ENCODE measurements at regions not wholly inside any gene's neighbourhood (a gene's known extent, or its start where the extent isn't known, plus 50 kb on each side); places are given as distances from the start of the nearest gene placed in this dataset.
"Not testable (repeated sequence)": the region's sequence is repeated elsewhere in the genome, so short reads cannot be mapped to it uniquely, and the experiment has no call there.

- TF ChIP-seq CTCF (IDR thresholded peaks at IDR 0.05): no peak
- Histone ChIP-seq H3K9me3 (no peaks in the 10 kb centered on the region), H3K27me3 (no peaks in the 10 kb centered on the region), H3K27ac (no peak overlapping the region), H3K4me1 (no peaks in the 10 kb centered on the region), H3K36me3 (no peaks in the 10 kb centered on the region), H3K4me3 (no peak overlapping the region)
- no peak for DNase-seq
- no peak for FAIRE-seq
- no peak for ATAC-seq
- intact Hi-C loops (cut with DNase I): no loop called here
- 90% methylated on average over 2 of the region's 2 CpGs for WGBS, 2 donors
Measured at GRCh38 chr6:119671105-119671504, 321.5 kb upstream of the MAN1A1 start.

- DNase-seq: no peak
- peak in 1 of 4 donors; percentile 27 for ATAC-seq
- H3K4me3 ChIP-seq: no peak overlapping the region
- TF ChIP-seq CTCF (IDR thresholded peaks at IDR 0.05): no peak
- H3K27ac ChIP-seq: no peak overlapping the region
- FAIRE-seq: peak; percentile 9
- no peaks in the 10 kb centered on the region for H3K9me3 ChIP-seq
- H3K27me3 ChIP-seq: no peaks in the 10 kb centered on the region
- intact Hi-C loops (cut with DNase I): no loop called here
- H3K4me1 ChIP-seq: no peaks in the 10 kb centered on the region
- H3K36me3 ChIP-seq: no peaks in the 10 kb centered on the region
Measured at GRCh38 chr6:119669221-119669620, 319.7 kb upstream of the MAN1A1 start.

DNA sequence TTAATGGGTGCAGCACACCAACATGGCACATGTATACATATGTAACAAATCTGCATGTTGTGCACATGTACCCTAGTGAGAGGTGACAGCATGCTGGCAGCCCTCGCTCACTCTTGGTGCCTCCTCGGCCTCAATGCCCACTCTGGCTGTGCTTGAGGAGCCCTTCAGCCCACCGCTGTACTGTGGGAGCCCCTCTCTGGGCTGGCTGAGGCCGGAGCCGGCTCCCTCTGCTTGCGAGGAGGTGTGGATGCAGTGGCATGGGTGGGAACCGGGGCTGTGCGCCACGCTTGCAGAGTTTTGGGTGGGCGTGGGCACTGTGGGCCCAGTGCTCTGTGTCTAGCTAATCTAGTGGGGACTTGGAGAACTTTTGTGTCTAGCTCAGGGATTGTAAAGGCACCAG lies 315.9 kb upstream of the MAN1A1 start:
- H3K9me3 ChIP-seq; H3K4me1 ChIP-seq; H3K36me3 ChIP-seq; intact Hi-C loops (cut with DNase I); H3K4me3 ChIP-seq; H3K27me3 ChIP-seq; ATAC-seq; FAIRE-seq; H3K27ac ChIP-seq: not testable (repeated sequence)
- DNase-seq: peak in 2 of 6 donors; percentile 43 to 52
- WGBS, 2 donors: 91 to 96% methylated on average over 10 of the region's 10 CpGs

- H3K27ac ChIP-seq: no peak overlapping the region
- ATAC-seq (no peak), DNase-seq (no peak), FAIRE-seq (no peak)
- H3K27me3 ChIP-seq: no peaks in the 10 kb centered on the region
- H3K36me3 ChIP-seq: no peaks in the 10 kb centered on the region
- no peaks in the 10 kb centered on the region for H3K4me1 ChIP-seq
- no peaks in the 10 kb centered on the region for H3K9me3 ChIP-seq
- H3K4me3 ChIP-seq: no peak overlapping the region
- TF ChIP-seq CTCF (IDR thresholded peaks at IDR 0.05): no peak
- intact Hi-C loops (cut with DNase I): no loop called here
Measured at GRCh38 chr6:119661628-119662027, 312.1 kb upstream of the MAN1A1 start.

GRCh38 chr6:119661078-119661477 lies 311.5 kb upstream of the MAN1A1 start:
- Histone ChIP-seq H3K27me3 (no peaks in the 10 kb centered on the region), H3K4me3 (no peak overlapping the region), H3K27ac (no peak overlapping the region), H3K4me1 (no peaks in the 10 kb centered on the region), H3K36me3 (no peaks in the 10 kb centered on the region), H3K9me3 (no peaks in the 10 kb centered on the region)
- WGBS, 2 donors: 70 to 73% methylated on average over 4 of the region's 4 CpGs
- TF ChIP-seq CTCF (IDR thresholded peaks at IDR 0.05): no peak
- intact Hi-C loops (cut with DNase I): no loop called here
- DNase-seq: no peak
- no peak for ATAC-seq
- no peak for FAIRE-seq

- H3K4me1 ChIP-seq: peaks cover 0 to 2% (median 0%) of the 10 kb centered on the region in 3 donors
- no peak for ATAC-seq
- H3K36me3 ChIP-seq: no peaks in the 10 kb centered on the region
- no peaks in the 10 kb centered on the region for H3K9me3 ChIP-seq
- no peak for FAIRE-seq
- H3K27me3 ChIP-seq: no peaks in the 10 kb centered on the region
- TF ChIP-seq CTCF (IDR thresholded peaks at IDR 0.05): no peak
- intact Hi-C loops (cut with DNase I): no loop called here
- H3K27ac ChIP-seq: no peak overlapping the region
- DNase-seq: no peak
- no peak overlapping the region for H3K4me3 ChIP-seq
Measured at GRCh38 chr6:119658917-119659316, 309.4 kb upstream of the MAN1A1 start.
